ENCODE measurements at regions not wholly inside any gene's neighbourhood (a gene's known extent, or its start where the extent isn't known, plus 50 kb on each side); places are given as distances from the start of the nearest gene placed in this dataset.
"Not testable (repeated sequence)": the region's sequence is repeated elsewhere in the genome, so short reads cannot be mapped to it uniquely, and the experiment has no call there.

DNA sequence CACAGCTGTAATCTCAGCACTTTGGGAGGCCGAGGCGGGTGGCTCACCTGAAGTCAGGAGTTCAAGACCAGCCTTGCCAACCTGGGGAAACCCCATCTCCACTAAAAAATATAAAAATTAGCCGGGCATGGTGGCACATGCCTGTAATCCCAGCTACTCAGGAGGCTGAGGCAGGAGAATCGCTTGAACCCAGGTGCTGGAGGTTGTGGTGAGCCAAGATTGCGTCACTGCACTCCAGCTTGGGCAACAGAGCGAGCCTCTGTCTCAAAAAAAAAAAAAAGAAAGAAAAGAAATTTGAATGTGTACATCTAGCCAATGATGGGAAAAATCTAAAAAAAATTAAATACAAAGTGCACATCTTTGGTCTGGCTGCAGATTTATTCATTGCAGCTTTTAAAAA is 92.6 kb upstream of the ERRFI1 start:
- TF ChIP-seq, protein P1, sequence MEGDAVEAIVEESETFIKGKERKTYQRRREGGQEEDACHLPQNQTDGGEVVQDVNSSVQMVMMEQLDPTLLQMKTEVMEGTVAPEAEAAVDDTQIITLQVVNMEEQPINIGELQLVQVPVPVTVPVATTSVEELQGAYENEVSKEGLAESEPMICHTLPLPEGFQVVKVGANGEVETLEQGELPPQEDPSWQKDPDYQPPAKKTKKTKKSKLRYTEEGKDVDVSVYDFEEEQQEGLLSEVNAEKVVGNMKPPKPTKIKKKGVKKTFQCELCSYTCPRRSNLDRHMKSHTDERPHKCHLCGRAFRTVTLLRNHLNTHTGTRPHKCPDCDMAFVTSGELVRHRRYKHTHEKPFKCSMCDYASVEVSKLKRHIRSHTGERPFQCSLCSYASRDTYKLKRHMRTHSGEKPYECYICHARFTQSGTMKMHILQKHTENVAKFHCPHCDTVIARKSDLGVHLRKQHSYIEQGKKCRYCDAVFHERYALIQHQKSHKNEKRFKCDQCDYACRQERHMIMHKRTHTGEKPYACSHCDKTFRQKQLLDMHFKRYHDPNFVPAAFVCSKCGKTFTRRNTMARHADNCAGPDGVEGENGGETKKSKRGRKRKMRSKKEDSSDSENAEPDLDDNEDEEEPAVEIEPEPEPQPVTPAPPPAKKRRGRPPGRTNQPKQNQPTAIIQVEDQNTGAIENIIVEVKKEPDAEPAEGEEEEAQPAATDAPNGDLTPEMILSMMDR (IDR thresholded peaks at IDR 0.05; ENCODE audit: low read depth, low read length, poor library complexity, severe bottlenecking) = not testable (repeated sequence)
- TF ChIP-seq EZH2phosphoT487 (IDR thresholded peaks at IDR 0.05; ENCODE audit: borderline replicate concordance, low read length) = not testable (repeated sequence)
